NCI-H82 (cell line): ENCODE measurements at regions not wholly inside any gene's neighbourhood (a gene's known extent, or its start where the extent isn't known, plus 50 kb on each side); places are given as distances from the start of the nearest gene placed in this dataset.
A peak's percentile ranks its signal among the peaks of the same experiment; 100 is the strongest.

Source experiments
- DNase-seq: peaks from one replicate; lab custom pipeline; 2025; lab: John Stamatoyannopoulos, UW

- peak; percentile 77 for DNase-seq
Observed at GRCh38 chr11:45724153-45724552, 58.7 kb upstream of the CHST1 start.

- no peak for DNase-seq
Observed at GRCh38 chr11:45723397-45723796, 58.0 kb upstream of the CHST1 start.

DNA sequence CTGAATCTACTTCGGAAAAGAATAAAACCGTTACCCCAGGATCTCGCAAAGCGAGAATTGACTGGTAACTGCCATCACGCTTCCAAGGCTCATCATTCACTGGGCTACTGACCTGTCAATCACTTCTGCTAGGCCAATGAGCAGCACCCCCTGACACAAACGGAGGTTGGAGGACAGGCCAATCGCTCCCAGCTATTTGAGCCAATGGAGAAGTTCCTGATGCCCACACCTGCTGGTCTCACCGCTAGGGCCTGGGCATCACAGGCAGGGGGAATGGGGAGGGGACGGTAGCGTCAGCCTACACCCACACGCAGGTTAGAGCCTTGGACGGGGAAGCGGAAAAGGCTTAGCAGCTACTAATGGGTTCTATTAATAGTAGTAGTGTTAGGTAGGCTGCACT, 56.7 kb upstream of the CHST1 start:
- DNase-seq = no peak

GRCh38 chr11:45717526-45717925, 52.1 kb upstream of the CHST1 start:
- peak; percentile 25 for DNase-seq

- DNase-seq = no peak
Observed at GRCh38 chr11:45715418-45715817, 50.0 kb upstream of the CHST1 start.
